Activated CD4-positive, alpha-beta T cell treated with anti-CD3 and anti-CD28 coated beads, Interleukin-2, amount 50 U/mL, for 4 hours (primary cell): ENCODE measurements at regions not wholly inside any gene's neighbourhood (a gene's known extent, or its start where the extent isn't known, plus 50 kb on each side); places are given as distances from the start of the nearest gene placed in this dataset.

Source experiments
- DNase-seq, 2 experiments: peaks; one replicate each; pipeline ENCODE4 v3.0.0-alpha.2; 2020

- DNase-seq: no peak
These were observed 80.6 kb upstream of the ATP2B2 start for GRCh38 chr3:10585945-10586344.

- peak; percentile 13 for DNase-seq
These were observed 89.5 kb upstream of the ATP2B2 start for GRCh38 chr3:10594915-10595314.

- no peak for DNase-seq
These were observed 91.5 kb upstream of the ATP2B2 start for GRCh38 chr3:10596746-10597448.

GRCh38 chr3:10597733-10598132 is 92.3 kb upstream of the ATP2B2 start:
- DNase-seq: no peak

- DNase-seq: no peak
These were observed 93.6 kb upstream of the ATP2B2 start for GRCh38 chr3:10599017-10599416.

- no peak for DNase-seq
These were observed 94.1 kb upstream of the ATP2B2 start for GRCh38 chr3:10599444-10599843.

- no peak for DNase-seq
These were observed 94.9 kb upstream of the ATP2B2 start for GRCh38 chr3:10600296-10600714.

- no peak for DNase-seq
These were observed 95.3 kb upstream of the ATP2B2 start for GRCh38 chr3:10600726-10601125.

- no peak for DNase-seq
These were observed 95.9 kb upstream of the ATP2B2 start for GRCh38 chr3:10601151-10601856.

GRCh38 chr3:10601857-10602230 is 96.5 kb upstream of the ATP2B2 start:
- DNase-seq: no peak

- DNase-seq: no peak
These were observed 96.9 kb upstream of the ATP2B2 start for GRCh38 chr3:10602271-10602670.

- peak; percentile 57 to 62 for DNase-seq
These were observed 97.7 kb upstream of the ATP2B2 start for GRCh38 chr3:10602769-10603768.

- DNase-seq: no peak
These were observed 103.7 kb upstream of the ATP2B2 start for GRCh38 chr3:10609134-10609533.

- DNase-seq: no peak
These were observed 108.8 kb upstream of the ATP2B2 start for GRCh38 chr3:10614168-10614567.

GRCh38 chr3:10615715-10616114 is 110.3 kb upstream of the ATP2B2 start:
- no peak for DNase-seq

GRCh38 chr3:10616321-10616720 is 110.9 kb upstream of the ATP2B2 start:
- no peak for DNase-seq

GRCh38 chr3:10619989-10620832 is 114.8 kb upstream of the ATP2B2 start:
- DNase-seq: no peak

- DNase-seq: no peak
These were observed 115.4 kb upstream of the ATP2B2 start for GRCh38 chr3:10620833-10621082.

- DNase-seq: no peak
These were observed 118.3 kb upstream of the ATP2B2 start for GRCh38 chr3:10623578-10624275.

- no peak for DNase-seq
These were observed 119.9 kb upstream of the ATP2B2 start for GRCh38 chr3:10625323-10625722.

GRCh38 chr3:10627884-10628572 is 122.6 kb upstream of the ATP2B2 start:
- no peak for DNase-seq
